DMS53 treated with DMSO at 0.1 percent for 48 hours (cell line): ENCODE measurements at regions not wholly inside any gene's neighbourhood (a gene's known extent, or its start where the extent isn't known, plus 50 kb on each side); places are given as distances from the start of the nearest gene placed in this dataset.
"Not testable (repeated sequence)": the region's sequence is repeated elsewhere in the genome, so short reads cannot be mapped to it uniquely, and the experiment has no call there.

Experiments
- DNase-seq: peaks from one replicate; lab custom pipeline; 2025; ENCODE audit not compliant: unreplicated experiment; lab: John Stamatoyannopoulos, UW

GRCh38 chr2:8121022-8121825 lies 560.6 kb upstream of the ID2 start:
- no peak for DNase-seq

- no peak for DNase-seq
Measured at GRCh38 chr2:8121826-8122513, 559.9 kb upstream of the ID2 start.

- no peak for DNase-seq
Measured at GRCh38 chr2:8122520-8122919, 559.3 kb upstream of the ID2 start.

- DNase-seq = no peak
Measured at GRCh38 chr2:8123464-8123863, 558.4 kb upstream of the ID2 start.

- no peak for DNase-seq
Measured at GRCh38 chr2:8125741-8126711, 555.8 kb upstream of the ID2 start.

DNA sequence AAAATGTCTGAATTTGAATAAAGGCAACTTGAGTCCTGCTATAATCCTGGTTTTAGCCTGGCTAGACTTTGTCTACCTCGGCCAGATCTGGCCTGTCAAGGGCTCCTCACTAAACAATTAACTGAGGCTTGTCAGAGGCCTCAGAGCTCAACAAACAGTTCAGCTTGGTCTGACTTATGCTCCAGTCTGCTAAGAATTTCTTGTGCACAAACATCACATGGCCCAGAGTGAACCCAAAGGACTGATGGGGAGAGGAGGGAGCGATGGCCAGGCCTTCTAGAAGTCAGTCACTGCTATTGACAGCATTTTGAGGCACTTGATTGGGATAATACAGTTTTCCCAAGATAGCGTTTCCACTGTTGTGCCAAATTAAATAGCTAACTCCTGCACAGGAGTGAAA lies 555.1 kb upstream of the ID2 start:
- no peak for DNase-seq

GRCh38 chr2:8131423-8131822 lies 550.4 kb upstream of the ID2 start:
- not testable (repeated sequence) for DNase-seq

GRCh38 chr2:8132351-8132831 lies 549.5 kb upstream of the ID2 start:
- no peak for DNase-seq

- DNase-seq = no peak
Measured at GRCh38 chr2:8132879-8133278, 549.0 kb upstream of the ID2 start.

- DNase-seq = no peak
Measured at GRCh38 chr2:8133363-8133762, 548.5 kb upstream of the ID2 start.

- no peak for DNase-seq
Measured at GRCh38 chr2:8133913-8134472, 547.9 kb upstream of the ID2 start.

DNA sequence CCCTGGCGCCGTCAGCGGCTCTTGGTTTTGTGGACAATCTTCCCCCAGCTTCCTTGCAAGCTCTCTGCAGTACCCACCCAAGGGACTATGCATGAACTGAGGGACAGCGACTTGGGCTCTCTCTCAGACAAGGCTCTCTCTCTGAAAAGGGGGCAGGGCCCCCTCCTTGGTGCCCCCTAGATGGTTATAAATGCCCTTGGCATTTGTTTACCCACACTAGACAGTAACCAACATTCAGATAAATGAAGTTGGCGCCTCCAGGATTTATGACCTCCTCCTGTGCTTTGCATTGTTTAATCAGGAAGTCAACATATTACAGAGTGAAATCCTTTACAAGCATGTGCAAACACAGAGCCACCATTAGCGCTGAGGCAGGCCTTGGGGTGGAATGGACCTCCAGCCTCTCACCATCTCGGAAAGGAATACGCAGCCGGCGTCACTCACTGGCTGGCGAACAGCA lies 547.4 kb upstream of the ID2 start:
- DNase-seq = peak; percentile 30

GRCh38 chr2:8134985-8135682 lies 546.7 kb upstream of the ID2 start:
- DNase-seq = no peak

- DNase-seq = no peak
Measured at GRCh38 chr2:8137801-8138200, 544.1 kb upstream of the ID2 start.

GRCh38 chr2:8138525-8138922 lies 543.3 kb upstream of the ID2 start:
- DNase-seq = no peak

GRCh38 chr2:8138923-8139667 lies 542.8 kb upstream of the ID2 start:
- no peak for DNase-seq

DNA sequence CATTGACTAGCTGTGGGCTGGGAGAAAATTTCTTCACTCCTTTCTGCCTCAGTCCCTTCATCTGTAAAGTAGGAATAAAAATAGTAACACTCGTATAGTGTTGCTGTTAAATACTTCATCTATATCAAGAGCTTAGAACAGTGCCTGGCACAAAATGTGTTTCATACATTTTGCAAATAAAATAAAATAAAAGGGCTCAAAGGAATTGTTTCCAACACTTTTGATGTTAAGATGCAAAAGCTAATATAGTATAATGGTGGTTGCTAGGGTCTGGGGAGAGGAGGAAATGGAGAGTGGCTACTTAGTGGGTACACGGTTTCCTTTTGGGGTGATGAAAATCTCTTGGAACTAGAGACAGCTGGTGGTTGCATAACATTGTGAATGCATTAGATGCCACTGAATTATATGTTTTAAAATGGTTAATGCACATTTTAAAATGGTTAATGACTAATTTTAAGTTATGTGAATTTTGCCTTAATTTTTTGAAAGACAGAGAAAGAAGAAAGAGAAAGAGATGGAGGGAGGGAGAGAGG lies 542.1 kb upstream of the ID2 start:
- no peak for DNase-seq

DNA sequence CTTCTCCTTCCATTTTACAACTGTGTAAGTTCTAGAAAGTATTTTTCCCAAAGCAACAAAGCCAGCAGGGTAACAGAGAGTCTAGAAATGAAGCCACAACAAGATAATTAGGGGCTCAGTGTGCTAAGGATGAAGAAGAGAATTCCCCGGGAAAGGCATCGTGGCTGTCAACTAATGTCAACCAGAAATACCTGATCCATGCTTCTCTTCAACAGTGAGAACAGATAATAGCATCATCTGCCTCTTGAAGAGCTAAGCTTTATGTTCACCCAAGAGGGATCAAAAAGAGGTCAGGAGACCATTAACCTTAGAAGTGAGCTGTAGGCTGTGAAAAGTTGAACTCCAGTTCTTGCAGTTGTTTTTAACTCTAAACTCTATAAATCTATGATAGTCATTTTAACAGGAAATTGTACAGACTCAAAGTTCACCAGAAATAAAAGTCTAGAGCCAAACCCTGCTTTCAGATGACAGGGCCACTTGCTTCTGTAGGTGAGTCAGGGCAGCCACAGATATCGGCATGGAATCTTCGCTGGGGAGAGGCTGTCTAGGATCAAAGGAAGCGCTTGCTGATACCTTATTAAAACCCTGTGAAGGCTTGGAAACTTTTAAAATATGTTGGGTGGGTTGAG lies 540.7 kb upstream of the ID2 start:
- DNase-seq = no peak

DNA sequence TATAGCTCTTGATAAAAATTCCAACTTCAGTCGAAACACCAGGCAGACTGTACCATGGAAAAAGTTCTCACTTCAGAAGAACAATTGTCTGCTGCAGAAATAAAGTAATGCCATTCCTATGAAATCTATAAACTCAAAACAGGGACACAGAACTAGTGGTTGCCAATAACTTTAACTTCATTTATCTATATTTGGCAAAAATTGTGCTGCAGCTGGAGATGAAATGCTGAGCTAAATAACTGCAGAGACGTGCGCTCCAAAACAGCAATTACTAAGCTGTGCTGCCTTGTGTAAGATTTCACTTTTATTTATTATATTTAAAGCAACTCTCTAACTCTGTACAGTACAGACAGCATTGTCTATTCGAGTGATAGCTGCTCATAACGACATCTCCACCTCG lies 540.1 kb upstream of the ID2 start:
- DNase-seq = no peak
